Activated CD4-positive, alpha-beta T cell treated with anti-CD3 and anti-CD28 coated beads, Interleukin-2, amount 10 ng/mL, durations not matched to agents 7 days and 5 days (primary cell): ENCODE measurements at regions not wholly inside any gene's neighbourhood (a gene's known extent, or its start where the extent isn't known, plus 50 kb on each side); places are given as distances from the start of the nearest gene placed in this dataset.

Experiments
- CTCF ChIA-PET: fragments of 350-600 bp; sonication (Branson Sonifier 250); formaldehyde crosslinking; loops from one replicate; lab custom pipeline; 2021; ENCODE audit warnings: antibody characterized with exemption; lab: Charles Lee
- POLR2A ChIA-PET: fragments of 350-600 bp; sonication (Branson Sonifier 250); formaldehyde crosslinking; loops from one replicate; lab custom pipeline; 2021; ENCODE audit warnings: antibody characterized with exemption; lab: Charles Lee
- DNase-seq: peaks from one replicate; pipeline ENCODE4 v3.0.0-alpha.2; 2020
- H3K27ac Mint-ChIP-seq: one replicate; pipeline ENCODE4 v1.8.0; 2021; ENCODE audit warnings: mild to moderate bottlenecking, moderate library complexity, mixed read lengths
- H3K27me3 Mint-ChIP-seq: one replicate; pipeline ENCODE4 v1.8.0; 2021; ENCODE audit warnings: mixed read lengths
- H3K36me3 Mint-ChIP-seq: one replicate; pipeline ENCODE4 v1.8.0; 2021; ENCODE audit warnings: low read depth, mixed read lengths
- H3K4me1 Mint-ChIP-seq: one replicate; pipeline ENCODE4 v1.8.0; 2021; ENCODE audit warnings: mixed read lengths
- H3K4me3 Mint-ChIP-seq: one replicate; pipeline ENCODE4 v1.8.0; 2021; ENCODE audit warnings: mild to moderate bottlenecking, moderate library complexity, mixed read lengths
- H3K9me3 Mint-ChIP-seq: one replicate; pipeline ENCODE4 v1.8.0; 2021; ENCODE audit warnings: mixed read lengths

GRCh38 chr12:60847281-60847680 is 1251.5 kb downstream of the SLC16A7 start:
- no peak overlapping the region for H3K27ac Mint-ChIP-seq
- DNase-seq, result no peak
- CTCF ChIA-PET, result no interaction called here
- no peak overlapping the region for H3K4me3 Mint-ChIP-seq
- H3K9me3 Mint-ChIP-seq, result peaks cover 6% of the 10 kb centered on the region
- no peaks in the 10 kb centered on the region for H3K27me3 Mint-ChIP-seq
- no peaks in the 10 kb centered on the region for H3K4me1 Mint-ChIP-seq
- POLR2A ChIA-PET, result no interaction called here
- no peaks in the 10 kb centered on the region for H3K36me3 Mint-ChIP-seq

GRCh38 chr12:60849723-60850122 is 1253.9 kb downstream of the SLC16A7 start:
- POLR2A ChIA-PET, result no interaction called here
- no peak overlapping the region for H3K4me3 Mint-ChIP-seq
- no peaks in the 10 kb centered on the region for H3K36me3 Mint-ChIP-seq
- DNase-seq, result no peak
- H3K9me3 Mint-ChIP-seq, result peaks cover 6% of the 10 kb centered on the region
- no peak overlapping the region for H3K27ac Mint-ChIP-seq
- no peaks in the 10 kb centered on the region for H3K27me3 Mint-ChIP-seq
- CTCF ChIA-PET, result no interaction called here
- H3K4me1 Mint-ChIP-seq, result no peaks in the 10 kb centered on the region

GRCh38 chr12:60853407-60853806 is 1257.6 kb downstream of the SLC16A7 start:
- Mint-ChIP-seq H3K4me3 (no peak overlapping the region), H3K27me3 (no peaks in the 10 kb centered on the region), H3K36me3 (no peaks in the 10 kb centered on the region), H3K27ac (no peak overlapping the region), H3K9me3 (no peaks in the 10 kb centered on the region), H3K4me1 (no peaks in the 10 kb centered on the region)
- POLR2A ChIA-PET, result no interaction called here
- CTCF ChIA-PET, result no interaction called here
- DNase-seq, result no peak

GRCh38 chr12:60863421-60863820 is 1267.6 kb downstream of the SLC16A7 start:
- no peaks in the 10 kb centered on the region for H3K4me1 Mint-ChIP-seq
- CTCF ChIA-PET, result no interaction called here
- no peaks in the 10 kb centered on the region for H3K36me3 Mint-ChIP-seq
- H3K27ac Mint-ChIP-seq, result no peak overlapping the region
- no peak for DNase-seq
- POLR2A ChIA-PET, result no interaction called here
- H3K9me3 Mint-ChIP-seq, result no peaks in the 10 kb centered on the region
- H3K27me3 Mint-ChIP-seq, result no peaks in the 10 kb centered on the region
- no peak overlapping the region for H3K4me3 Mint-ChIP-seq

- Mint-ChIP-seq H3K36me3 (no peaks in the 10 kb centered on the region), H3K27ac (no peak overlapping the region), H3K4me1 (no peaks in the 10 kb centered on the region), H3K4me3 (no peak overlapping the region), H3K9me3 (peaks cover 3% of the 10 kb centered on the region), H3K27me3 (no peaks in the 10 kb centered on the region)
- ChIA-PET POLR2A (no interaction called here), CTCF (no interaction called here)
- no peak for DNase-seq
Measured at GRCh38 chr12:60872219-60872618, 1276.4 kb downstream of the SLC16A7 start.

GRCh38 chr12:60872850-60873713 is 1277.3 kb downstream of the SLC16A7 start:
- CTCF ChIA-PET, result no interaction called here
- H3K36me3 Mint-ChIP-seq, result no peaks in the 10 kb centered on the region

GRCh38 chr12:60874091-60874490 is 1278.3 kb downstream of the SLC16A7 start:
- no peaks in the 10 kb centered on the region for H3K36me3 Mint-ChIP-seq
- H3K4me3 Mint-ChIP-seq, result no peak overlapping the region
- CTCF ChIA-PET, result no interaction called here

More at GRCh38 chr12:60872850-60873713, 1277.3 kb downstream of the SLC16A7 start:
- no peak overlapping the region for H3K4me3 Mint-ChIP-seq
- no peak overlapping the region for H3K27ac Mint-ChIP-seq
- H3K4me1 Mint-ChIP-seq, result no peaks in the 10 kb centered on the region
- POLR2A ChIA-PET, result no interaction called here
- no peaks in the 10 kb centered on the region for H3K27me3 Mint-ChIP-seq
- H3K9me3 Mint-ChIP-seq, result peaks cover 3% of the 10 kb centered on the region
- no peak for DNase-seq

GRCh38 chr12:60920841-60921495 is 1325.1 kb downstream of the SLC16A7 start:
- H3K36me3 Mint-ChIP-seq, result no peaks in the 10 kb centered on the region
- ChIA-PET POLR2A (no interaction called here), CTCF (no interaction called here)
- H3K27ac Mint-ChIP-seq, result no peak overlapping the region
- no peaks in the 10 kb centered on the region for H3K4me1 Mint-ChIP-seq
- DNase-seq, result no peak
- H3K27me3 Mint-ChIP-seq, result no peaks in the 10 kb centered on the region
- no peak overlapping the region for H3K4me3 Mint-ChIP-seq
- no peaks in the 10 kb centered on the region for H3K9me3 Mint-ChIP-seq

More at GRCh38 chr12:60874091-60874490, 1278.3 kb downstream of the SLC16A7 start:
- POLR2A ChIA-PET, result no interaction called here
- H3K4me1 Mint-ChIP-seq, result no peaks in the 10 kb centered on the region
- H3K9me3 Mint-ChIP-seq, result peaks cover 5% of the 10 kb centered on the region
- no peaks in the 10 kb centered on the region for H3K27me3 Mint-ChIP-seq
- no peak for DNase-seq
- H3K27ac Mint-ChIP-seq, result no peak overlapping the region

GRCh38 chr12:60921541-60921940 is 1325.7 kb downstream of the SLC16A7 start:
- Mint-ChIP-seq H3K4me3 (no peak overlapping the region), H3K27me3 (no peaks in the 10 kb centered on the region), H3K36me3 (no peaks in the 10 kb centered on the region), H3K27ac (no peak overlapping the region), H3K4me1 (no peaks in the 10 kb centered on the region), H3K9me3 (no peaks in the 10 kb centered on the region)
- CTCF ChIA-PET, result no interaction called here
- DNase-seq, result no peak
- POLR2A ChIA-PET, result no interaction called here

GRCh38 chr12:60926256-60926655 is 1330.4 kb downstream of the SLC16A7 start:
- CTCF ChIA-PET, result no interaction called here
- Mint-ChIP-seq H3K36me3 (no peaks in the 10 kb centered on the region), H3K4me1 (no peaks in the 10 kb centered on the region)

GRCh38 chr12:60930151-60930550 is 1330.1 kb upstream of the USP15 start:
- DNase-seq, result no peak
- CTCF ChIA-PET, result no interaction called here
- POLR2A ChIA-PET, result no interaction called here
- Mint-ChIP-seq H3K9me3 (peaks cover 13% of the 10 kb centered on the region), H3K27me3 (no peaks in the 10 kb centered on the region), H3K4me1 (no peaks in the 10 kb centered on the region), H3K27ac (no peak overlapping the region), H3K4me3 (no peak overlapping the region), H3K36me3 (no peaks in the 10 kb centered on the region)

More at GRCh38 chr12:60926256-60926655, 1330.4 kb downstream of the SLC16A7 start:
- Mint-ChIP-seq H3K9me3 (no peaks in the 10 kb centered on the region), H3K27me3 (no peaks in the 10 kb centered on the region), H3K27ac (no peak overlapping the region), H3K4me3 (no peak overlapping the region)
- no peak for DNase-seq
- POLR2A ChIA-PET, result no interaction called here

GRCh38 chr12:60935981-60936761 is 1324.0 kb upstream of the USP15 start:
- no peaks in the 10 kb centered on the region for H3K36me3 Mint-ChIP-seq
- no peak for DNase-seq
- no peaks in the 10 kb centered on the region for H3K27me3 Mint-ChIP-seq
- ChIA-PET CTCF (no interaction called here), POLR2A (no interaction called here)
- H3K4me3 Mint-ChIP-seq, result no peak overlapping the region
- peaks cover 19% of the 10 kb centered on the region for H3K9me3 Mint-ChIP-seq
- no peaks in the 10 kb centered on the region for H3K4me1 Mint-ChIP-seq
- no peak overlapping the region for H3K27ac Mint-ChIP-seq

GRCh38 chr12:60947533-60947932 is 1312.7 kb upstream of the USP15 start:
- no peaks in the 10 kb centered on the region for H3K27me3 Mint-ChIP-seq
- peaks cover 2% of the 10 kb centered on the region for H3K9me3 Mint-ChIP-seq
- H3K36me3 Mint-ChIP-seq, result no peaks in the 10 kb centered on the region
- H3K27ac Mint-ChIP-seq, result no peak overlapping the region
- no peak overlapping the region for H3K4me3 Mint-ChIP-seq
- CTCF ChIA-PET, result no interaction called here
- H3K4me1 Mint-ChIP-seq, result no peaks in the 10 kb centered on the region
- no peak for DNase-seq
- POLR2A ChIA-PET, result no interaction called here
